ENCODE measurements at regions not wholly inside any gene's neighbourhood (a gene's known extent, or its start where the extent isn't known, plus 50 kb on each side); places are given as distances from the start of the nearest gene placed in this dataset.

DNA sequence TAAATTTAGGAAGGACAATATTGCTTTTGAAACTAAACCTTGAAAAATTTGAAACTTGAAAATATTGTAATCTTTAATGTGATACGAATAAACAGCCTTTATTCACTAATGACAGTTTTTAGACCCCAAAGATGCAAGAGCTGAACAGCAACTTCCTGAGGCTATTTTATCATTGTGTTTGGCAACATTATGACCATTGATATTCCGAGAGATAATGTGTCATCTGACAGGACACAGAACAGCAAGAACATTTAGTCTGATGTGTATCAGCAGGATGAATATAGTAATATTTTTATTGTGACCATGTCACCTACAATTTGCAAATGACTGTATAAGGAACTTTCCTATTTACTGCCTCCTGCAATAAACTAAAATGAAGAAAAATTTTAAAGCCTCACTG lies 316.0 kb downstream of the ADAM29 start:
- ATAC-seq (ENCODE audit: insufficient read depth, low FRiP score) (no peak), DNase-seq (no peak)
- Histone ChIP-seq H3K27me3 (ENCODE audit: control insufficient read depth in 3 of 3, insufficient read depth in 3 of 3, low read length in 2 of 3) (no peaks in the 10 kb centered on the region), H3K36me3 (ENCODE audit: control insufficient read depth in 4 of 4, insufficient read depth in 4 of 4, low read length in 4 of 4) (no peaks in the 10 kb centered on the region), H3K4me1 (ENCODE audit: control insufficient read depth in 5 of 5, insufficient read depth in 5 of 5, low read length in 5 of 5) (no peaks in the 10 kb centered on the region), H3K4me3 (no peak overlapping the region), H3K9ac (ENCODE audit: insufficient read depth in 1 of 2, low read length in 2 of 2) (no peak overlapping the region), H3K9me3 (ENCODE audit: control insufficient read depth in 4 of 4, insufficient read depth in 3 of 4, low read length in 3 of 4) (no peaks in the 10 kb centered on the region), H3K27ac (ENCODE audit: low read depth in 1 of 2, low read length in 1 of 2) (no peak overlapping the region)
- 69 to 80% methylated on average over 2 of the region's 2 CpGs for WGBS, 2 donors
- TF ChIP-seq, protein P1, sequence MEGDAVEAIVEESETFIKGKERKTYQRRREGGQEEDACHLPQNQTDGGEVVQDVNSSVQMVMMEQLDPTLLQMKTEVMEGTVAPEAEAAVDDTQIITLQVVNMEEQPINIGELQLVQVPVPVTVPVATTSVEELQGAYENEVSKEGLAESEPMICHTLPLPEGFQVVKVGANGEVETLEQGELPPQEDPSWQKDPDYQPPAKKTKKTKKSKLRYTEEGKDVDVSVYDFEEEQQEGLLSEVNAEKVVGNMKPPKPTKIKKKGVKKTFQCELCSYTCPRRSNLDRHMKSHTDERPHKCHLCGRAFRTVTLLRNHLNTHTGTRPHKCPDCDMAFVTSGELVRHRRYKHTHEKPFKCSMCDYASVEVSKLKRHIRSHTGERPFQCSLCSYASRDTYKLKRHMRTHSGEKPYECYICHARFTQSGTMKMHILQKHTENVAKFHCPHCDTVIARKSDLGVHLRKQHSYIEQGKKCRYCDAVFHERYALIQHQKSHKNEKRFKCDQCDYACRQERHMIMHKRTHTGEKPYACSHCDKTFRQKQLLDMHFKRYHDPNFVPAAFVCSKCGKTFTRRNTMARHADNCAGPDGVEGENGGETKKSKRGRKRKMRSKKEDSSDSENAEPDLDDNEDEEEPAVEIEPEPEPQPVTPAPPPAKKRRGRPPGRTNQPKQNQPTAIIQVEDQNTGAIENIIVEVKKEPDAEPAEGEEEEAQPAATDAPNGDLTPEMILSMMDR (IDR thresholded peaks at IDR 0.05; ENCODE audit: control extremely low read depth, extremely low read depth), result no peak

- WGBS, 2 donors, result 73 to 84% methylated on average over 2 of the region's 2 CpGs
- Histone ChIP-seq H3K9ac (ENCODE audit: insufficient read depth in 1 of 2, low read length in 2 of 2) (no peak overlapping the region), H3K9me3 (ENCODE audit: control insufficient read depth in 4 of 4, insufficient read depth in 3 of 4, low read length in 3 of 4) (no peaks in the 10 kb centered on the region), H3K4me1 (ENCODE audit: control insufficient read depth in 5 of 5, insufficient read depth in 5 of 5, low read length in 5 of 5) (no peaks in the 10 kb centered on the region), H3K36me3 (ENCODE audit: control insufficient read depth in 4 of 4, insufficient read depth in 4 of 4, low read length in 4 of 4) (no peaks in the 10 kb centered on the region), H3K27me3 (ENCODE audit: control insufficient read depth in 3 of 3, insufficient read depth in 3 of 3, low read length in 2 of 3) (no peaks in the 10 kb centered on the region), H3K4me3 (no peak overlapping the region), H3K27ac (ENCODE audit: low read depth in 1 of 2, low read length in 1 of 2) (no peak overlapping the region)
- TF ChIP-seq, protein P1 (IDR thresholded peaks at IDR 0.05; ENCODE audit: control extremely low read depth, extremely low read depth), result no peak
- DNase-seq (no peak), ATAC-seq (ENCODE audit: insufficient read depth, low FRiP score) (no peak)
Observed at GRCh38 chr4:175238827-175239517, 320.8 kb downstream of the ADAM29 start.

GRCh38 chr4:175246941-175247340 lies 328.8 kb downstream of the ADAM29 start:
- DNase-seq (no peak), ATAC-seq (ENCODE audit: insufficient read depth, low FRiP score) (no peak)
- H3K4me1 ChIP-seq (ENCODE audit: control insufficient read depth in 5 of 5, insufficient read depth in 5 of 5, low read length in 5 of 5), result no peaks in the 10 kb centered on the region
- 80 to 84% methylated on average over 3 of the region's 3 CpGs for WGBS, 2 donors
- no peak overlapping the region for H3K9ac ChIP-seq (ENCODE audit: insufficient read depth in 1 of 2, low read length in 2 of 2)
- H3K27me3 ChIP-seq (ENCODE audit: control insufficient read depth in 3 of 3, insufficient read depth in 3 of 3, low read length in 2 of 3), result no peaks in the 10 kb centered on the region
- H3K27ac ChIP-seq (ENCODE audit: low read depth in 1 of 2, low read length in 1 of 2), result no peak overlapping the region
- no peaks in the 10 kb centered on the region for H3K36me3 ChIP-seq (ENCODE audit: control insufficient read depth in 4 of 4, insufficient read depth in 4 of 4, low read length in 4 of 4)
- no peaks in the 10 kb centered on the region for H3K9me3 ChIP-seq (ENCODE audit: control insufficient read depth in 4 of 4, insufficient read depth in 3 of 4, low read length in 3 of 4)
- H3K4me3 ChIP-seq, result no peak overlapping the region
- TF ChIP-seq, protein P1 (IDR thresholded peaks at IDR 0.05; ENCODE audit: control extremely low read depth, extremely low read depth), result no peak

GRCh38 chr4:175252642-175253041 lies 334.5 kb downstream of the ADAM29 start:
- Histone ChIP-seq H3K9me3 (ENCODE audit: control insufficient read depth in 4 of 4, insufficient read depth in 3 of 4, low read length in 3 of 4) (no peaks in the 10 kb centered on the region), H3K4me3 (no peak overlapping the region), H3K27me3 (ENCODE audit: control insufficient read depth in 3 of 3, insufficient read depth in 3 of 3, low read length in 2 of 3) (no peaks in the 10 kb centered on the region), H3K36me3 (ENCODE audit: control insufficient read depth in 4 of 4, insufficient read depth in 4 of 4, low read length in 4 of 4) (no peaks in the 10 kb centered on the region), H3K4me1 (ENCODE audit: control insufficient read depth in 5 of 5, insufficient read depth in 5 of 5, low read length in 5 of 5) (no peaks in the 10 kb centered on the region), H3K9ac (ENCODE audit: insufficient read depth in 1 of 2, low read length in 2 of 2) (no peak overlapping the region), H3K27ac (ENCODE audit: low read depth in 1 of 2, low read length in 1 of 2) (no peak overlapping the region)
- TF ChIP-seq, protein P1 (IDR thresholded peaks at IDR 0.05; ENCODE audit: control extremely low read depth, extremely low read depth), result no peak
- 89 to 94% methylated on average over 5 of the region's 5 CpGs for WGBS, 2 donors
- DNase-seq, result no peak
- ATAC-seq (ENCODE audit: insufficient read depth, low FRiP score), result no peak
